ENCODE measurements at regions not wholly inside any gene's neighbourhood (a gene's known extent, or its start where the extent isn't known, plus 50 kb on each side); places are given as distances from the start of the nearest gene placed in this dataset.

DNA sequence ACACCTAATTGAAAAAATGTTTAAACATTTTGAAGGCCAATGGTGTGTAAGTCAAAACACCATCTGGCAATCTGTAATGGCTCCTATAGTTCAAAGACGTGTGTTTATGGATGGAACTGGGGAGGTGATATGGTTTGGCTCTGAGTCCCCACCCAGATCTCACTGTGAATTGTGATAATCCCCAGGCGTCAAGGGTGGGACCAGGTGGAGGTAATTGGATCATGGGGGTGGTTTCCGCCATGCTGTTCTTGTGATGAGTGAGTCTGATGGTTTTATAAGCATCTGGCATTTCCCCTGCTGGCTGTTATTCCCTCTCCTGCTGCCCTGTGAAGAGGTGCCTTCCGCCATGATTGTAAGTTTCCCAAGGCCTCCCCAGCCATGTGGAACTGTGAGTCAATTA, 52.2 kb downstream of the ADRA2C start:
- DNase-seq (ENCODE audit: low spot score in 2 of 2) (no peak), ATAC-seq (ENCODE audit: low read depth) (no peak)
- Mint-ChIP-seq H3K36me3 (no peaks in the 10 kb centered on the region), H3K4me1 (no peaks in the 10 kb centered on the region), H3K4me3 (no peak overlapping the region), H3K27me3 (peaks cover 9% of the 10 kb centered on the region), H3K27ac (no peak overlapping the region), H3K9me3 (peaks cover 3% of the 10 kb centered on the region)

DNA sequence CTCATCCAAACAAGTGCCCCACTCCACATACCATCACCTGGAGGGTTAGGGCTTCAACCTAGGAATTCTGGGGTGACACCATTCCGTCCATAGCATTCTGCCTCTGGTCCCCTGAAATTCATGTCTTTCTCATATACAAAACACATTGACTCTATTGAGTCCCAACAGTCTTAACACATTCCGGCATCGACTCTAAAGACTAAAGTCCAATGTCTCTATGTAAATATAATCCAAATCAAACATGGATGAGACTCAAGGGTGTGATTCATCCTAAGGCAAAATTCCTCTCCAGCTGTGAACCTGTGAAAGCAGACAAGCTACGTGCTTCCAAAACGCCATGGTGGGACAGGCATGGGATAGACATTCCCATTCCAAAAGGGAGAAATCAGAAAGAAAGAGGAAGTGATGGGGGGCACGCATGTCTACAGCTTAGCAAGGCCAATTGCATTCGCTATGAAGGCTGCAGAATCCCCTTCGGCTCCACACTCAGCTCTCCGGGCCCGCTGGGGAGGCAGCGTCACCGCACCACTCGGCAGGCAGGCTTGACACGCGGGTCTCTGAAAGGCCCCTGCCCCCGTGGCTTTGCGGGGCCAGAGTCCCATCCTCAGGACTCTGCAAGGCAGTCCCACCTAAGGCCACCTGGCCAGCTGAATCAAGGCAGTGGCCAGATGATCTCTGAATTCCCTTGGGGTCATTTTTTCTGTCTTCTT, 53.2 kb downstream of the ADRA2C start:
- no peak overlapping the region for H3K27ac Mint-ChIP-seq
- no peaks in the 10 kb centered on the region for H3K36me3 Mint-ChIP-seq
- H3K4me3 Mint-ChIP-seq: no peak overlapping the region
- H3K27me3 Mint-ChIP-seq: peaks cover 9% of the 10 kb centered on the region
- peaks cover 3% of the 10 kb centered on the region for H3K9me3 Mint-ChIP-seq
- no peak for DNase-seq (ENCODE audit: low spot score in 2 of 2)
- ATAC-seq (ENCODE audit: low read depth): no peak
- no peaks in the 10 kb centered on the region for H3K4me1 Mint-ChIP-seq

DNA sequence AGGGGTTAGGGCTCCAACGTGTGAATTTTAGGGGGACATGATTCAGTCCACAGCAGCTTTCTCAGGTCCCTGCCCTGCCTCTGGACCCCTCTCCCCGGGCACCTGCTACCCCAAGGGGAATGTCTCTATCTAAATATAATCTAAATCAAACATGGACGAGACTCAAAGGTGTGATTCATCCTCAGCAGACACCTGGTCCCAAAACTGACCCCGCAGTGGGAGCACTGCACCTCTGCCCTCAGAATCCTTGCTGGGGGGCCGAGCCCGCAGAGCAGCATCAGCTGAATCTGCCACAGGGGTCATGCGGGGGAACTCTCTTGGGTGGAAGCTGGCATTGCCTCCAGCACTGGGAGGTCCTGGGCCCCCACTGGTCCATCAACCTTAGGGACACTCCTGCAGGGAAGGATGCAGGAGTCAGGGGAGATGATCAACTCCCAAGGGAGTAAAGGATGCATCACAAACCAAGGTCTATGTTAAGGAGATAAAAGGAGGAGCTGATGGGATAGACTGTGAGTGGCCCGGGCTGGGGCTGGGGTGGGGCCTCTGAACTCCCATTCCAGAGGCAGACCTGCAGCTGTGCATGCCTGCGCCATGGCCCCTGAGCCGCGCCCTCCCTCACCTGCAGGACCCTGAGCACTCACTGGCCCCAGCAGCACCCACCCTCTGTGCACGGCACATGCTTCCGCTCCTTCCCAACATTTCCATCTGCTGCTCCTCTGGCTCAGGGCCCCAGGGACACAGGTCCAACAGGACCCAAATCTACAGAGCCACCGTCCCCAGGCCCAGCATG, 54.0 kb downstream of the ADRA2C start:
- ATAC-seq (ENCODE audit: low read depth): no peak
- no peak overlapping the region for H3K27ac Mint-ChIP-seq
- no peaks in the 10 kb centered on the region for H3K4me1 Mint-ChIP-seq
- no peak for DNase-seq (ENCODE audit: low spot score in 2 of 2)
- H3K27me3 Mint-ChIP-seq: peaks cover 11% of the 10 kb centered on the region
- H3K4me3 Mint-ChIP-seq: no peak overlapping the region
- peaks cover 3% of the 10 kb centered on the region for H3K9me3 Mint-ChIP-seq
- no peaks in the 10 kb centered on the region for H3K36me3 Mint-ChIP-seq

DNA sequence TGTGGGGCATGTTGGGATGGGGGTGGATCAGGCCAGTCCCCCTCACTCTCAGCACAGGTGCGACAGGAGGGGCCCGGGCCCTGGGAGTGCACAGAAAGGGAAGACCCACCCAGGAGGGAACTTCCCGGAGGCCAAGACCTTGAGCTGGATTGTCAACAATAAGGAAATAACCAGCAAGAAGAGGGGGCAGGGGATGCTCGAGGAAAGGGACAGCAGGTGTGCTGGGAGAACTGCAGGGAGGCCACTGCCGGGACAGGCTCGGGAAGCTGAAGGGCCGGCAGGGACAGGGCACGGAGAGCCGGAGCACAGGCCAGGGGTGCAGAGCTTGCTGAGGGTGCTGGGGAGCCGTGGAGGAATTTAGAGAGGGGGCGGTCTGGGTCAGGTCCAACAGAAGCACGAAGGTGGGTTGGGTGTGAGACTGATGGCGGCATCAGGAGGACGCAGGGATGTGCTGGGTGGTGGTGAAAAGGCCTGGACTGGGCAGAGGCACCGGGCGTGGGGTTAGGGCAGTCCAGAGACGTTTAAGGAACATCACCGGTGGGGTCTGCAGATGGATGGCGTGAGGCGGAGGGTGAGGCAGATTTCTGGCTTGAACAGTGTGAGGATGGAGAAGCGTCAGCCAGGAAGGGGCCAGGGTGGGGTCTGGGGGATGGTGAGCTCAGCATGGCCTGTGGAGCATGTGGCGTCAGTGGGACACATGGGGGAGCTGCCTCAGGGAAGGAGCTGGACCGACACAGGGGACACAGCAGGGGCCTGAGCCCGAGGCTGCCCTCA, 54.8 kb downstream of the ADRA2C start:
- peaks cover 11% of the 10 kb centered on the region for H3K27me3 Mint-ChIP-seq
- no peaks in the 10 kb centered on the region for H3K36me3 Mint-ChIP-seq
- ATAC-seq (ENCODE audit: low read depth): no peak
- H3K27ac Mint-ChIP-seq: no peak overlapping the region
- H3K4me3 Mint-ChIP-seq: no peak overlapping the region
- no peaks in the 10 kb centered on the region for H3K4me1 Mint-ChIP-seq
- H3K9me3 Mint-ChIP-seq: peaks cover 3% of the 10 kb centered on the region
- DNase-seq (ENCODE audit: low spot score in 2 of 2): no peak

DNA sequence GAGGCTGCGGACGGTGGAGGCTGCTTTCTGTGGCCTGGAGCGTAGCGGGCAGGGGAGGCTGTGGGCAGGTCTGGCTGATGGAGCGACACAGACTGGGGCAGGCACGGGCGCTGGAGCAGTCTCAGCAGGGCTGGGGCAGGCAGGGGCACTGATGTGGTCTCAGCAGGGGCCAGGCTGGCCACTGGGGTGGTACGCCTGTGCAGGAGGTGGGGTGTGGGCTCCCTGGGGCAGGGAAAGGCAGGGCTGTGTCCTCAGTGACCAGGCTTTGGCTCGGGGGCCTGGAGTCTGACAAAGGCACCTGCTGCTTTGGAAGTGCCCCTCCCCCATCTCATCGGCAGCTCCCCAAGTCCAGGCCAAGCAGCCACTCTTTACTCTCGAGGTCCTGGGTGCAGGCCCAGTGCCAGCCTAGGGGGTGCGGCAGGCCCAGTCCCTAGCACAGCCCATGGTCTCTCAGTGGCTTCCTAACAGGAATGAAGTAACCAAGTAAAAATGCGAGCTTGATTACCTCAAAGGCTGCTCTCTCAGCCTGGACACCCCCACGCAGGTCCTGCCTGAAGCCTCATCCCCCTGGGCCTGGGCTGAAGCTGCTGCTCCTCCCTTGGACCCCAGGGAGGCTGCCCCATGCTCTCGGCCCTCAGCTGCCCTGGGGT, 55.5 kb downstream of the ADRA2C start:
- Mint-ChIP-seq H3K4me3 (no peak overlapping the region), H3K36me3 (no peaks in the 10 kb centered on the region), H3K9me3 (peaks cover 3% of the 10 kb centered on the region), H3K4me1 (no peaks in the 10 kb centered on the region), H3K27me3 (peaks cover 11% of the 10 kb centered on the region), H3K27ac (no peak overlapping the region)
- DNase-seq (ENCODE audit: low spot score in 2 of 2) (no peak), ATAC-seq (ENCODE audit: low read depth) (no peak)

DNA sequence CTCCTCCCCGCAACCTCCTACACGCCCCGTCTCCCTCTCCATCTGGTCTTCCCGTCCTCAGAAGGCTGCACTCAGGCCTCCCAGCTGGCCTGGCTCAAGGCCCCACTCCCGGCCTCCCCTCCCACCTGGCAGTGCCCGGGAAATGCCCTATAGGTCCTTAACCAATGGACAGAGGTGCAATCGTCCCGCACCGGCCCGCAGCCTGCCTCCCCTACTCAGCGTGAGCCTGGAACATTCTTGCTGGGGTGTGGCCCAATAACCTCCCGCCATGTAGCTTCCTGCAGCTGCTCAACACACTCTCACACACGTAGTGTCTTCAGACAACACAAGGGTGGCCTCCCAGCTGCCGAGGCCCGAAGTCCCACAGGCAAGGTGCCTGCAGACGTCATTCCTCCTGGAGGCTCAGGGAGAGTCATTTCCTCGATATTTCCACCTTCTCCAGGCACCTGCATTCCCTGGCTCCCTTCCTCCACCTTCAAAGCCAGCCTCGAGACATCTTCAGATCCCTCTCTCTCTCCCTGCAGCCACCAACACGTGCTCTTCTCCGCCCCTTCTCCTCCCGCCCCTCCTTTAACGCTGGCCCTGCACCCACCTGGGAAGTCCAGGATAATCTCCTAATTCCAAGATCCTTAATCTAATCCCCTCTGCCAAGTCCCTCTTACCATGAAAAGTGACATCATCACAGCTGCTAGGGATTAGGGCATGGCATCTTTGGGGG, 56.2 kb downstream of the ADRA2C start:
- H3K27me3 Mint-ChIP-seq: peaks cover 11% of the 10 kb centered on the region
- ATAC-seq (ENCODE audit: low read depth) (no peak), DNase-seq (ENCODE audit: low spot score in 2 of 2) (no peak)
- no peak overlapping the region for H3K4me3 Mint-ChIP-seq
- H3K9me3 Mint-ChIP-seq: peaks cover 3% of the 10 kb centered on the region
- no peak overlapping the region for H3K27ac Mint-ChIP-seq
- no peaks in the 10 kb centered on the region for H3K4me1 Mint-ChIP-seq
- H3K36me3 Mint-ChIP-seq: no peaks in the 10 kb centered on the region

DNA sequence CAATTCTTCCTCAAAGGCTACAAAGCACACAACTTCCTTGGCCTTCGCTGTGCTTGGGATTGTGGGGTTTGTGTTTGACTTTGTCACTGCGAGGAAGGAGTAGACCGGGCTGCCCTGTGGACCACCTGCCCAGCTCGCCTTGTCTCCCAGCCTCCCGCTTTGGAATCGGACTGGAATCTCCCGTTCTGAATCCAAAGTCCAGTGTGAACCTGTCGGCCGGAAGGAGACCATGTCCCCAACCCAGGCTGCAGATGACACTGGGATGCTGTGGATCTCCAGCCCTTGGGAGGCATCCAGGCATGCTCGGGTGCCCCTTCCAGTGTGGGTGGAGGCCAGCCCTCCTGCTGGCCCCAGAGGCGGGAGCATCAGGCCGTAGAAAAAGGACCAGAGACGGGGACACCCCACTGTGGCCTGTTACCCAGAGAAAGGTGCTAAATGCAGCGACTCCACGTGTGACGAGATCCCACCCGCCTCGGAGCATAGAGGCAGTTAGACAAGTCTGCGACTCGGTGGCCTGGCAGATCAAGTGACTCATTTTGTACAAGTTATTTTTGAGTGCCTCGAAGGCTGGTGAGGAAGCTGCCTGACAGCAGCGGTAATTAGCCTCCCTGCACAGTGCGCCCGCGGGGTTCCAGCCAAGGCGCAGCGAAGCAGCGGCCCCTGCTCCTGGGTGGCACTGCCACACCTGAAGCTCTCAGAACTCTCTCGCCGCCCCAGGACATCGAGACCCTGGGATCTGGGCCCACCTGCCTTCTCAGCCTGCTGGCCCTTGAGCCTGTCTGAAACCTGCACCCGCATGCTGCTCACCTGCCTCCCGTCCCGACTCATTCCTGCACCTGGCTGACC, 57.5 kb downstream of the ADRA2C start:
- peaks cover 3% of the 10 kb centered on the region for H3K9me3 Mint-ChIP-seq
- no peaks in the 10 kb centered on the region for H3K4me1 Mint-ChIP-seq
- no peak overlapping the region for H3K27ac Mint-ChIP-seq
- peaks cover 11% of the 10 kb centered on the region for H3K27me3 Mint-ChIP-seq
- H3K4me3 Mint-ChIP-seq: no peak overlapping the region
- no peaks in the 10 kb centered on the region for H3K36me3 Mint-ChIP-seq
- DNase-seq (ENCODE audit: low spot score in 2 of 2) (no peak), ATAC-seq (ENCODE audit: low read depth) (no peak)

DNA sequence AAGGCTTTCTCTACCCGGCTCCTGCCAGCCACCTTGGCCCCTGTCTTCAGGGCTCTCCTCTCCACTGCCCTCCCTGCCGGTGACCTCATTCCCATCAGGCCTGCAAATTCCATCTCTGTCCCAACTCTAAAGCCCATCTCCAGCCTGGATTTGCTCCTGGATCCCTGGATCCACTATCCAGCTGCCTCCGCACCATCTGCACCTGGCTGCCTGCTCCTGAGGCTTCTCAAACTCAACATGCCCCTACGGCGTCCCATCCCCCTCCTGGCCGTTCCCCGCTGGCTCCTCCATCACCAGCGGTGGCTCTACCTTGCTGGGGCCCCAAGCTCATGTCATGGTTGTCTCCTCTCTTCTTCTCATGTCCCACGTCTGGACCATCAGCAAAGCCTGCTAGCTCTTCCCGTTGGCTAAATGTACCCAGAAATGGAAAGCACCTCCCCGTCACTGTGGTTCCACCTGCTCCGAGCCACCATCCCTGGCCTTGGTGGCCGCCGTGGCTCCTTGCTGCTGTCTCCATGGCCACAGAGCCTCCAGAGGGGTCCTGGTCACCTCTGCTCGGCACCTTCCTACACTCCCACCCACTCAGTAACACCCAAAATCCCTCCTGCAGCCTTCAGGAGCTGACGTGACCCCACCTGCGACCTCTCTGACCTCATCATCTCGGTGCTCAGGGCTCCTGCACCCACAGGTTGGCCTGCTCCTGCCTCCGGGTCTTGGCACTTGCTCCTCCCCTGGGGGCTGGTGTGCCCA, 58.5 kb downstream of the ADRA2C start:
- no peak overlapping the region for H3K27ac Mint-ChIP-seq
- no peak for DNase-seq (ENCODE audit: low spot score in 2 of 2)
- H3K9me3 Mint-ChIP-seq: no peaks in the 10 kb centered on the region
- ATAC-seq (ENCODE audit: low read depth): no peak
- H3K36me3 Mint-ChIP-seq: no peaks in the 10 kb centered on the region
- peaks cover 7% of the 10 kb centered on the region for H3K27me3 Mint-ChIP-seq
- no peak overlapping the region for H3K4me3 Mint-ChIP-seq
- no peaks in the 10 kb centered on the region for H3K4me1 Mint-ChIP-seq

DNA sequence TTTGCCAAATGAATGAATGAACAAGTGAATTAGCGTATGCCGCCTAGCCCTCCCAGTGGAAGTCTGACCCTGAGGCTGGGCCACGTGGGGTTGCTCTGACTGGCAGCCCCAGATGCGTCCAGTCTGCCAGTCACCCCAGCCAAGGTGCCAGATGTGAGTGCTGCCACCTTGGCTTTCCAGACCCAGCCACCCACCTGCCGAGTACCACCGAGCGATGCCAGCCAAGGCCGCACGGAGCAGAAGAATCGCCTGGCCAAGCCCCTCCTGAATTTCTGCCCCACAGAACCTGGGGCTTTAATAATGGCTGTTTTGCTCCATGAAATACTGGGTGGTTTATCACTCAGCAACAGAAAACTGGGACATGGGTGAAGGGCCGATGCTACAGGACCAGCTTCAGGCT, 59.3 kb downstream of the ADRA2C start:
- Mint-ChIP-seq H3K27me3 (peaks cover 7% of the 10 kb centered on the region), H3K36me3 (no peaks in the 10 kb centered on the region), H3K4me3 (no peak overlapping the region), H3K4me1 (no peaks in the 10 kb centered on the region), H3K27ac (no peak overlapping the region), H3K9me3 (no peaks in the 10 kb centered on the region)
- DNase-seq (ENCODE audit: low spot score in 2 of 2) (no peak), ATAC-seq (ENCODE audit: low read depth) (no peak)

DNA sequence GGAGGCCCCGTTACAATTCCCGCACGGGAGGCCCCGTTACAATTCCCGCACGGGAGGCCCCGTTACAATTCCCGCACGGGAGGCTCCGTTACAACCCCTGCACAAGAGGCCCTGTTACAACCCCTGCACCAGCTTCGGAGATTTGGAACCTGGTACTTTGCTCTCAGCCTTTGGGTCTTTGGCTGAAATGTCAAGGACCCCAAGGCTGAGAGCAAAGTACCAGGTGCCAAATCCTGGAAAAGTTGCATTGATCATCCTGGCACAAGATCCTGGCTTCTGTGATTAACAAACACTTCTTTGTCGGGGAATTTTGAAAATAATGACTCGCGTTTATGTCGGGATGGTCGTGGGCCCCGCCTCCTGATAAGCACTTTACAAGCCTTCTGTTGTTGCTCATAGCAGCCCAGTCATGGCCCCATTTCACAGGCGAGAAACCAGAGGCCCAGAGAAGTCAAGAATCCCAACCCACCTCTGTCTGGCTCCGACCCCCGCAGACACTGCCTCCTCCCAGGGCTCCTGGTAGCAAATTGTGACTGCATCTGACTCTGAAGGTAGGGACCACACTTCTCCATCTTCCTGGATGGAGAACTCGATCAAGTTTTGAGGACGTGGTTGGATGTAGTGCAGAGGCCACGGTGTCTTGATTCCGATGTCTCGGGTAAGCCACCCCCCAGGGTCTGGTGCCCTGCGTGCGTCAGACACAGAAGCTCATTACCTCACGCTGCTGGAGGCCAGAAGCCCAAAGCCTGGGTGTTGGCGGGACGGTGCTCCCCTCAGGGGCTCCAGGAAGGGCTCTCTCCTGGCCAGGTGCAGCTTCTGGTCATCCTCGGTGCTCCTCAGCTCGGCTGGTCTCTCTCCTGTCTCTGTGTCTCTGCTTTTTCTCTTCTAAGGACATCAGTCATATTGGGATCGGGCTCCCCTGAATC, 60.3 kb downstream of the ADRA2C start:
- no peak overlapping the region for H3K4me3 Mint-ChIP-seq
- H3K27ac Mint-ChIP-seq: no peak overlapping the region
- ATAC-seq (ENCODE audit: low read depth) (no peak), DNase-seq (ENCODE audit: low spot score in 2 of 2) (no peak)
- H3K27me3 Mint-ChIP-seq: peaks cover 5% of the 10 kb centered on the region
- H3K36me3 Mint-ChIP-seq: no peaks in the 10 kb centered on the region
- H3K9me3 Mint-ChIP-seq: no peaks in the 10 kb centered on the region
- H3K4me1 Mint-ChIP-seq: no peaks in the 10 kb centered on the region

DNA sequence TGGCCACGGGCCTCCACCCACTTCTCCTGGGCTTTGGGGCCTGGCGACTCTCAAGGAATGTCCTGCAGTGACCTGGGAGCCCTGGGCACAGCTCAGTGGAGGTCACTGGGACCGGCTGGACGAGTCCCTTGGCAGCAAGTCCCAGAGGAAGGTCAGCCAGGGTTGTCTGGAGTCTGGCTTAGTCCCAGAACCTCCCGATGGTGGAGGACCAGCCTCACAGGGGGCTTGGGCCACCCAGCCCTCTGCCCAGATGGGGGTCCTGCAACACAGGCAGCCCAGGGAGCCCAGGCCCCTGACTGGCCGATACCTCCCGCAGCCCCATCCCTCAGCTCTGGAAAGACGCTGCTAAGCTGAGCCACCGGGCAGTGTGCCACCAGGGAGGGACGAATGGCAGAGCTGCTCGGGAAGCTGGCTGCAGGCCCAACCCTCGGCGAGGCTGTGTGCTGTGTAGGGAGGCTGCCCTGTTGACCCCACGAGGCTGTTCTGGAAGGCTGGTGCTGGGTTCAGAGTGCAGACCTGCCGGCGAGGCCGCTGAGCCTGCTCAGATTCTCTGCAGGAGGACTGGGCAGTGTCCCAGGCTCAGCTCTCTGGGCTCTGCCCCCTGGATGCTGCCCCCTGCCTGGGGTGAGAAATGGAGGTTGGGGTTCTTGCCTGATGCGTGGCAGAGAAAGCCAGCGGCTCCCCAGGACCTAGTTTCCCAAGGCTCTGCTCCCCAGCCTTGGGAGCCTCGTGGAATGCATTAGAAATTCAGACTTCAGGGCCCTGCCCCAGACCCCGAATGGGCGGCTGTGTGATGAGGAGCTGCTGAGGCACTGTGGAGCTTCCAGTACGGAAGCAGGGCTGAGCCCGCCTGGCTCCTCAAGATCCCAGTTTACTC, 61.7 kb downstream of the ADRA2C start:
- DNase-seq (ENCODE audit: low spot score in 2 of 2) (no peak), ATAC-seq (ENCODE audit: low read depth) (no peak)
- H3K36me3 Mint-ChIP-seq: no peaks in the 10 kb centered on the region
- H3K4me1 Mint-ChIP-seq: no peaks in the 10 kb centered on the region
- H3K27ac Mint-ChIP-seq: no peak overlapping the region
- H3K9me3 Mint-ChIP-seq: no peaks in the 10 kb centered on the region
- peaks cover 4% of the 10 kb centered on the region for H3K27me3 Mint-ChIP-seq
- no peak overlapping the region for H3K4me3 Mint-ChIP-seq

All from memory B cell (primary cell).